ENCODE measurements at regions not wholly inside any gene's neighbourhood (a gene's known extent, or its start where the extent isn't known, plus 50 kb on each side); places are given as distances from the start of the nearest gene placed in this dataset.

DNA sequence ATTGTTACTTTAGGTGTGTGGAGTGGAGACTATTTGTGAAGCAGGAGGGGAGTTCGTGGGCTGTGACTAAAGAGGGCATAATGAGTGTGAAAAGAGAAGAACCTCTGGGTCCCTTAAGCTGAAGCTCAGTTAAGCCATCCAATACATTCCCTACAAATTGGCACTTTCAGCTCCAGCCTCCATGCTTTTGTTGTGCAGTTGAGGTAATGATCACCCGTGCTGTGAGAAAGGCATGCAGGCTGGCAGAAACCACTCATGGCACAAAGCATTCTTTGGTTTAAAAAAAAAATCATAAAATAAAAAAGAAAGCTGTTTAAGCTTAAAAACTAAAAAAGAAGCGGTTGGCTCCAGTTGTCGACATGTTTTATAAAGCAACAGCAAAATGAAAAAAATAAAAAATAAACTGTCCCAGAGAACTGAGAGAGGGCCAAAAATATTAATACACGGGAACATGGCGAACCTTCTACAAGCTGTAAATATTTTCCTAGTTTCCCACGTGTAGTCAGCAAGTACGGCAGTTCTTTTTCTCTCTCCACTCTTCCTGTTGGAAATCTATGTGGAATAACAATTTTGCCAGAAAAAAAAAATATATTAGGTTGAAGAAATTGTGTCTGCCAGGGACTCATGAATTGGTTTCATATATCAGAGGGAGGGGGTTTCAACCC lies 82.2 kb downstream of the ANKRD60 start:
- Mint-ChIP-seq H3K36me3 (ENCODE audit: low read depth) (no peaks in the 10 kb centered on the region), H3K27me3 (ENCODE audit: low read depth) (peaks cover 16% of the 10 kb centered on the region), H3K9me3 (ENCODE audit: insufficient read depth) (no peaks in the 10 kb centered on the region), H3K4me1 (ENCODE audit: low read depth) (no peaks in the 10 kb centered on the region), H3K4me3 (no peak overlapping the region), H3K27ac (no peak overlapping the region)
- CTCF ChIA-PET = interaction anchor here (1.6 kb wide), 1 partner anchor 13 kb away, joined by 3 read pairs; no protein-coding TSS in a partner anchor
- ATAC-seq (no peak), DNase-seq (no peak)
- POLR2A ChIA-PET = no interaction called here

- no peak for ATAC-seq
- Mint-ChIP-seq H3K27ac (no peak overlapping the region), H3K4me1 (ENCODE audit: low read depth) (no peaks in the 10 kb centered on the region)
Measured at GRCh38 chr20:58145506-58146080, 82.9 kb downstream of the ANKRD60 start.

DNA sequence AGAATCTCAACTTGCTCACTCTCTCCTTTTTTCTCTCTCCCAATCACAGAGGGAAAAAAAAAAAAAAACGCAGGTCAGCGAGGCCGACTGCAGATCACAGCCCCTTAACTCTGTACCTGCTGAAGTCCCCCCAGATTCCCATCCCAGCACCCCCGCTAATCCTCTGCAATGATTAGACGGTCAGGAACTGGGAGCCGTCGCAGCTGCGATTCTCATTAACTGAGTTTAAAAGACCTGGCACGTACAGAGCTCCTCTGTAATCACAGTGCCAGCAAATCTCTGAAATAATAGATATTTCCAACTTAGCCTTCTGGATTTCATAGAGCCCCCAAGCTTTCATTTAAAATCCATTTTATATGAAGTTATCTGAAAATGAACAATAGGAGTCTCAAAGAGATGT lies 84.4 kb downstream of the ANKRD60 start:
- Mint-ChIP-seq H3K9me3 (ENCODE audit: insufficient read depth) (no peaks in the 10 kb centered on the region), H3K27me3 (ENCODE audit: low read depth) (peaks cover 5% of the 10 kb centered on the region), H3K27ac (no peak overlapping the region), H3K36me3 (ENCODE audit: low read depth) (no peaks in the 10 kb centered on the region), H3K4me1 (ENCODE audit: low read depth) (no peaks in the 10 kb centered on the region), H3K4me3 (no peak overlapping the region)
- ChIA-PET CTCF (no interaction called here), POLR2A (no interaction called here)
- ATAC-seq = no peak
- DNase-seq = no peak

More at GRCh38 chr20:58145506-58146080, 82.9 kb downstream of the ANKRD60 start:
- Mint-ChIP-seq H3K9me3 (ENCODE audit: insufficient read depth) (no peaks in the 10 kb centered on the region), H3K4me3 (no peak overlapping the region), H3K36me3 (ENCODE audit: low read depth) (no peaks in the 10 kb centered on the region), H3K27me3 (ENCODE audit: low read depth) (peaks cover 11% of the 10 kb centered on the region)
- POLR2A ChIA-PET = no interaction called here
- CTCF ChIA-PET = interaction anchor here (1.6 kb wide), 1 partner anchor 13 kb away, joined by 3 read pairs; no protein-coding TSS in a partner anchor
- DNase-seq = no peak

DNA sequence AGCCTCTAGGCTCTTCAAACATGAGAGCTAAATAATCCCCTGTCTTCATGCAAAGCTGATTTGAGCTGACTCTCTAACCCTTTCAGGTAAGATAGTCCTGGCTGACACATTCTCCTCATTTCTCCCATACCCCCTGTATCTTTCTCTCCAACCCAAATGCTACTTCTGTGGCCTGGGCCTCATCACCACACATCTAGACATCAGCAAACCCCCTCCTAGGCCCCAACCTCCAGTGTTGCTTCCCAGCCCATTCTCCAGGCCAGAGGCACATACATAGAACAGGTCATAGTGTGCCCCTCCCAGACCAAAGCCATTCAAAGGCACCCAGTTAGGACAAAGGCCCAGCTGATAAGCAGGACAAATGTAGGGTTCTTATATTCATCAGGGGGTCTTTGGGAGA lies 84.9 kb downstream of the ANKRD60 start:
- ChIA-PET CTCF (no interaction called here), POLR2A (no interaction called here)
- no peaks in the 10 kb centered on the region for H3K9me3 Mint-ChIP-seq (ENCODE audit: insufficient read depth)
- ATAC-seq (no peak), DNase-seq (no peak)
- no peaks in the 10 kb centered on the region for H3K4me1 Mint-ChIP-seq (ENCODE audit: low read depth)
- H3K27ac Mint-ChIP-seq = no peak overlapping the region
- no peak overlapping the region for H3K4me3 Mint-ChIP-seq
- H3K36me3 Mint-ChIP-seq (ENCODE audit: low read depth) = no peaks in the 10 kb centered on the region
- H3K27me3 Mint-ChIP-seq (ENCODE audit: low read depth) = peaks cover 5% of the 10 kb centered on the region

DNA sequence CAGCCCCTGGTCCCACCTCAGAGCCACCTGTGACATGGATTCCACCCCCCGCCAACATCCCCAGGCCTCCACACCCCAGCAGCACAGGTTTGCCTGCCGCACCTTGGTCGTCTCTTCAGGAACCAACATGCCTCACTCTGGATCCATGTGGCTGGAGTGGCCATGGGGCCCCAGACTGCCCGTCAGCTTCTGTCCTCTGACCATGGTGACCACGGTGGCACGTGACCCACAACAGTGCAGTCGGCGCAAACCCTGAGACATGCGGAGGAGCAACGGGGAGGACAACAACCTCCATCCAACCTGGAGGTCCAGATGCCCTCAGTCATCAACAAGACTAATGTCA lies 85.6 kb downstream of the ANKRD60 start:
- no peaks in the 10 kb centered on the region for H3K36me3 Mint-ChIP-seq (ENCODE audit: low read depth)
- no peak for DNase-seq
- ChIA-PET POLR2A (no interaction called here), CTCF (no interaction called here)
- H3K4me1 Mint-ChIP-seq (ENCODE audit: low read depth) = no peaks in the 10 kb centered on the region
- no peak for ATAC-seq
- no peak overlapping the region for H3K4me3 Mint-ChIP-seq
- H3K9me3 Mint-ChIP-seq (ENCODE audit: insufficient read depth) = no peaks in the 10 kb centered on the region
- peaks cover 5% of the 10 kb centered on the region for H3K27me3 Mint-ChIP-seq (ENCODE audit: low read depth)
- no peak overlapping the region for H3K27ac Mint-ChIP-seq

- H3K27ac Mint-ChIP-seq = no peak overlapping the region
- ChIA-PET POLR2A (no interaction called here), CTCF (no interaction called here)
- DNase-seq = no peak
- no peak overlapping the region for H3K4me3 Mint-ChIP-seq
- no peaks in the 10 kb centered on the region for H3K9me3 Mint-ChIP-seq (ENCODE audit: insufficient read depth)
- ATAC-seq = no peak
- H3K4me1 Mint-ChIP-seq (ENCODE audit: low read depth) = no peaks in the 10 kb centered on the region
- peaks cover 7% of the 10 kb centered on the region for H3K27me3 Mint-ChIP-seq (ENCODE audit: low read depth)
- H3K36me3 Mint-ChIP-seq (ENCODE audit: low read depth) = no peaks in the 10 kb centered on the region
Measured at GRCh38 chr20:58141971-58142842, 86.2 kb downstream of the ANKRD60 start.

GRCh38 chr20:58141496-58141895 lies 87.0 kb downstream of the ANKRD60 start:
- no peak for DNase-seq
- Mint-ChIP-seq H3K4me1 (ENCODE audit: low read depth) (no peaks in the 10 kb centered on the region), H3K9me3 (ENCODE audit: insufficient read depth) (no peaks in the 10 kb centered on the region), H3K4me3 (no peak overlapping the region), H3K36me3 (ENCODE audit: low read depth) (no peaks in the 10 kb centered on the region), H3K27me3 (ENCODE audit: low read depth) (peaks cover 10% of the 10 kb centered on the region), H3K27ac (no peak overlapping the region)
- ChIA-PET CTCF (no interaction called here), POLR2A (no interaction called here)
- no peak for ATAC-seq

DNA sequence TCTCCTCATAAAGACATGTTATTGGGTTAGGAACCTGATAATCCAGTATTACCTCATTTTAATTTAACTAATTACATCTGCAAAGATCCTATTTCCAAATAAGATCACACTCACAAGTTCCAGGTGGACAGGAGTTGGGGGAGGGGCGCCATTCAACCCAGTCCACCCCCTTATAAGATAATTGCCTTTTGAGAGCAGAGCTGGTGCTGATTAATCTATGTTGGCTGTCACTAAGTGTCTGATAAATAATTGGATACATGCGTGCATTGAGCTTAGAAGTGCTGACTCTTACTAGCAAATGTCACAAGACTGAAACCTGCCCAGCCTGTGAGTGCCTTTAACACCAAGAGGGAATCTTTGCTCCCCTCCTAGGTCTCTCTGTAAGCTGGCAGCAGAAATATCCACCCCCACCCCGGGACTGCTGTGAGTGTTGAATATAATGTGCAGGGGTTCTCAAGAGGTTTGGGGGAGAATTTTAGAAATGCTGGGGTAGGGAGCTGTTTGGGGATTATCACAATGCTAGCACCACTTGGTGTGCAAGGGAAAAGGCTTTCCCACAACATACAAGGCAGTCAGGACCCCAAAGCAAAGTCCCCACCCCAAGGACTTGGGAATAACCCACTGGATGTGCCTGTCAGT lies 87.5 kb downstream of the ANKRD60 start:
- no peak overlapping the region for H3K4me3 Mint-ChIP-seq
- H3K36me3 Mint-ChIP-seq (ENCODE audit: low read depth) = no peaks in the 10 kb centered on the region
- H3K27ac Mint-ChIP-seq = no peak overlapping the region
- H3K4me1 Mint-ChIP-seq (ENCODE audit: low read depth) = no peaks in the 10 kb centered on the region
- ATAC-seq (no peak), DNase-seq (no peak)
- CTCF ChIA-PET = no interaction called here
- no peaks in the 10 kb centered on the region for H3K9me3 Mint-ChIP-seq (ENCODE audit: insufficient read depth)
- H3K27me3 Mint-ChIP-seq (ENCODE audit: low read depth) = peaks cover 11% of the 10 kb centered on the region
- POLR2A ChIA-PET = no interaction called here

DNA sequence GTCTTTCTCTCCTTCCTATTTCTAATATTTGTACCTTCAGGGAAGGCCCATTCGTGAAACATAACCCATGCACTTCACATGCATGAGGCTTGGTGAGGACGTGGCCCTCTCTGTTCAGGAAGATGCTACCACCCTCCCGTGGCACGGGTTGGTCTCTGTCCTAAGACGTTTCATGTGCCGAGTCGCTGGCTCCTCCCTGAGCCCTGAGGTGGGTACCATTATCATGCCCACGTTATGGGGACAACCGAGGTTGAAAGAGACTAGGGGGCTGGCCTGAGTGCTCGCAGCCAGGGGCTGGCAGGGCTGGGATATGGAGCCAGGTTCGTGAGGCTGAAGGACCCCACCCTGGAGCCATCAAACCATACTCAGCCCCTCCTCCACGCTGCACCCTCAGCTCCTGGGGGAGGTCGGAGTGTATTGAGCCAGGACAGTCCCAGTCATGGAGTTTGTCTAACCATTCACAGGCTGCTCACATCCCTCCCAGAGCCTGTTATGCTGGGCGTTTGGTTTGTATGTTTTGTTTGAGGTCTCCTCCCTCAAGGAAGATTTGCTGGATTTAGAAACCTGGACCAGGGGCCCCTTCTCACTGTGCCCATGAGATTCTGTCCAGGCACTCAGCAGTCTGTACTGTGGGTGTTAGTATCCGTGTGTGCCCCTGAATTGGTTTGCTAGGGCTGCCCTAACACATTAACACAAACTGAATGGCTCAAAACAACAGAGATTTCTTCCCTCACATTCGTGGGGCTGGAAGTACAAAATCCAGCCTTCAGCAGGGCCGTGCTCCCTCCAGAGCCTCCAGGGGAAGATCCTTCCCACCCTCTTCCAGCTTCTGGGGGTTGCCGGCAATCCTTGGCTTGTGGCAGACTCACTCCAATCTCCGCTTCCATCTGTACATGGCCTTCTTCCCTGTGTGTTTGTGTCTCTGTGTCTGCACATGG lies 88.3 kb downstream of the ANKRD60 start:
- H3K36me3 Mint-ChIP-seq (ENCODE audit: low read depth) = no peaks in the 10 kb centered on the region
- ATAC-seq (no peak), DNase-seq (no peak)
- no peak overlapping the region for H3K4me3 Mint-ChIP-seq
- H3K27me3 Mint-ChIP-seq (ENCODE audit: low read depth) = peaks cover 11% of the 10 kb centered on the region
- H3K27ac Mint-ChIP-seq = no peak overlapping the region
- no peaks in the 10 kb centered on the region for H3K4me1 Mint-ChIP-seq (ENCODE audit: low read depth)
- ChIA-PET POLR2A (no interaction called here), CTCF (no interaction called here)
- no peaks in the 10 kb centered on the region for H3K9me3 Mint-ChIP-seq (ENCODE audit: insufficient read depth)

- DNase-seq = no peak
- H3K27me3 Mint-ChIP-seq (ENCODE audit: low read depth) = peaks cover 21% of the 10 kb centered on the region
- no peaks in the 10 kb centered on the region for H3K36me3 Mint-ChIP-seq (ENCODE audit: low read depth)
- H3K27ac Mint-ChIP-seq = no peak overlapping the region
- H3K4me1 Mint-ChIP-seq (ENCODE audit: low read depth) = no peaks in the 10 kb centered on the region
- H3K4me3 Mint-ChIP-seq = no peak overlapping the region
- H3K9me3 Mint-ChIP-seq (ENCODE audit: insufficient read depth) = no peaks in the 10 kb centered on the region
- CTCF ChIA-PET = no interaction called here
- ATAC-seq = no peak
- POLR2A ChIA-PET = no interaction called here
Measured at GRCh38 chr20:58138395-58138794, 90.1 kb downstream of the ANKRD60 start.

DNA sequence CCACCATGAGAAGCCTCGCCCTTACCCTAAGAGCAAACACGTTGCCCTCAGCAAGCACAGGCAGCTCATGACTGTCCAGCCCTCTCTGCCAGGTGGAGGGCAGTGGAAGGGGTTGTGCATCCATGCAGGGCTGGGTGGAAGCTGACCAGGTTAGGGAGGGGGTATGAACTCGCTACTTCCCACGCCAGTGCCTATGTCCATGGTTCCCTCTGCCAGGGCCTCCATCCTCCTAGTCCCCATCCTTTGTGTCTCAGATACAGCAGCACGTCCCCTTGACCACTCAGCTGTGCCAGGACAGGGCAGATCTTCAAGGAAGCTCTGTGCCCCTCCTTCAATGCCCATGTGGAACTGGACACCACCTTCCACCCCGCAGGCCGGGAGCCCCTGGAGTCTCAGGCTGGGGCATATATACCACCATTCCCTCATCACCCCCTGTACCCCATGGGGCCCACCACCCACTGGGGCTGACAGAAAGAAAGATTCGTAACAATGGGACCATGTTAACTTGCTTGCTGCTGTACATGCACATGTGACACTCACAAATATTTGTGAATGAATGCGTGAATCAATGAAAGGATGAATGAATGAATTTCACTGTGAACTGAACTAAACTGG lies 90.7 kb downstream of the ANKRD60 start:
- ATAC-seq (no peak), DNase-seq (no peak)
- no peak overlapping the region for H3K4me3 Mint-ChIP-seq
- no peak overlapping the region for H3K27ac Mint-ChIP-seq
- ChIA-PET POLR2A (no interaction called here), CTCF (no interaction called here)
- no peaks in the 10 kb centered on the region for H3K9me3 Mint-ChIP-seq (ENCODE audit: insufficient read depth)
- no peaks in the 10 kb centered on the region for H3K36me3 Mint-ChIP-seq (ENCODE audit: low read depth)
- H3K4me1 Mint-ChIP-seq (ENCODE audit: low read depth) = no peaks in the 10 kb centered on the region
- peaks cover 27% of the 10 kb centered on the region for H3K27me3 Mint-ChIP-seq (ENCODE audit: low read depth)
